ENCODE measurements at regions not wholly inside any gene's neighbourhood (a gene's known extent, or its start where the extent isn't known, plus 50 kb on each side); places are given as distances from the start of the nearest gene placed in this dataset.

- Histone ChIP-seq H3K27ac (no peak overlapping the region), H3K27me3 (no peaks in the 10 kb centered on the region), H3K4me1 (ENCODE audit: control insufficient read depth in 1 of 2, insufficient read depth in 1 of 2, low read depth in 1 of 2, low read length in 1 of 2) (no peaks in the 10 kb centered on the region), H3K36me3 (no peaks in the 10 kb centered on the region), H3K4me3 (ENCODE audit: low read depth in 1 of 2, low read length in 1 of 2) (no peak overlapping the region), H3K9me3 (no peaks in the 10 kb centered on the region)
- TF ChIP-seq CTCF (IDR thresholded peaks at IDR 0.05) = no peak
Observed at GRCh38 chr17:71477356-71477755, 643.5 kb upstream of the SOX9 start.

- Histone ChIP-seq H3K9me3 (no peaks in the 10 kb centered on the region), H3K36me3 (no peaks in the 10 kb centered on the region), H3K27me3 (no peaks in the 10 kb centered on the region), H3K27ac (no peak overlapping the region), H3K4me1 (ENCODE audit: control insufficient read depth in 1 of 2, insufficient read depth in 1 of 2, low read depth in 1 of 2, low read length in 1 of 2) (no peaks in the 10 kb centered on the region), H3K4me3 (ENCODE audit: low read depth in 1 of 2, low read length in 1 of 2) (no peak overlapping the region)
- TF ChIP-seq CTCF (IDR thresholded peaks at IDR 0.05) = no peak
Observed at GRCh38 chr17:71480099-71480498, 640.7 kb upstream of the SOX9 start.

DNA sequence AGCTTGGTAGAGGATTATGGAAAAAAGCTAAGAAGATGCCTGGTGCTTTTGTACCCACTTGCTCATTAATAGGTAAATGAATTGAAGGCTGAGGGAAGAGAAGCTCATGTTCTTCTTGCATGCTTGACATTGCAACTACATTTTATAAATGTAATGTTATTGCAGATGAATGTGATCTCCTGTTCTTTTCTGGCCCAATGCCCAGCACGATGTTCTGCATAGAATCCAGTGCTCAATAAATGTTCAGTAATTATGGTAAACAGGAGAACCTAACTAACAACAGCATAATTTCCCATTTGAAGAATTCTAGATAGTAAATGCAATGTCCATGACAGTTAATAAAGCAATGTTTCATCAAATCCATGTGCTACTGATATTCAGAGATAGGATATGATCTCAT lies 638.2 kb upstream of the SOX9 start:
- H3K4me1 ChIP-seq (ENCODE audit: control insufficient read depth in 1 of 2, insufficient read depth in 1 of 2, low read depth in 1 of 2, low read length in 1 of 2) = no peaks in the 10 kb centered on the region
- TF ChIP-seq CTCF (IDR thresholded peaks at IDR 0.05) = no peak
- H3K27me3 ChIP-seq = no peaks in the 10 kb centered on the region
- no peak overlapping the region for H3K4me3 ChIP-seq (ENCODE audit: low read depth in 1 of 2, low read length in 1 of 2)
- no peaks in the 10 kb centered on the region for H3K36me3 ChIP-seq
- no peak overlapping the region for H3K27ac ChIP-seq
- no peaks in the 10 kb centered on the region for H3K9me3 ChIP-seq

DNA sequence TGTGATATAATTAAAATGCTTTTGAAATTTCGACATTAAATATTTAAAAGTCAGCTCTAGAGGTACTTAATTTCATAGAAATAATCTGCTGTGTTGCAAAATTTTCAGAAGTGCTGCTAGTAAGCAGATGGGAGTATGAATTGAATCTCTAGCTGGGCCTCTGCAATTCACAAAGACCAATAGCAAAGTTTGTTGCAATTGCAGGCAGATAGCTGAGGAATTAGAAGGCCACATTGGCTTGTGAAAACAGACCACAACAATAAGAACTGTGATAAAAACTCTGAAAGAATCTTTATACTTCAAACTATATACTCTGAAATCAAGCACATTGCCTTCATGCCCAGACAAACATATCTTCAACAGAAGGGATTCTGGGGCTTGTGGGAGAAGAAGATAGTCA lies 636.3 kb upstream of the SOX9 start:
- Histone ChIP-seq H3K4me1 (ENCODE audit: control insufficient read depth in 1 of 2, insufficient read depth in 1 of 2, low read depth in 1 of 2, low read length in 1 of 2) (no peaks in the 10 kb centered on the region), H3K27me3 (no peaks in the 10 kb centered on the region), H3K27ac (no peak overlapping the region), H3K36me3 (no peaks in the 10 kb centered on the region), H3K9me3 (no peaks in the 10 kb centered on the region), H3K4me3 (ENCODE audit: low read depth in 1 of 2, low read length in 1 of 2) (no peak overlapping the region)
- no peak for TF ChIP-seq CTCF (IDR thresholded peaks at IDR 0.05)

GRCh38 chr17:71485426-71485825 lies 635.4 kb upstream of the SOX9 start:
- Histone ChIP-seq H3K9me3 (no peaks in the 10 kb centered on the region), H3K4me3 (ENCODE audit: low read depth in 1 of 2, low read length in 1 of 2) (no peak overlapping the region), H3K27ac (no peak overlapping the region), H3K36me3 (no peaks in the 10 kb centered on the region), H3K4me1 (ENCODE audit: control insufficient read depth in 1 of 2, insufficient read depth in 1 of 2, low read depth in 1 of 2, low read length in 1 of 2) (no peaks in the 10 kb centered on the region), H3K27me3 (no peaks in the 10 kb centered on the region)
- no peak for TF ChIP-seq CTCF (IDR thresholded peaks at IDR 0.05)

GRCh38 chr17:71486261-71486660 lies 634.6 kb upstream of the SOX9 start:
- TF ChIP-seq CTCF (IDR thresholded peaks at IDR 0.05) = no peak
- Histone ChIP-seq H3K27ac (no peak overlapping the region), H3K36me3 (no peaks in the 10 kb centered on the region), H3K4me3 (ENCODE audit: low read depth in 1 of 2, low read length in 1 of 2) (no peak overlapping the region), H3K4me1 (ENCODE audit: control insufficient read depth in 1 of 2, insufficient read depth in 1 of 2, low read depth in 1 of 2, low read length in 1 of 2) (no peaks in the 10 kb centered on the region), H3K9me3 (no peaks in the 10 kb centered on the region), H3K27me3 (no peaks in the 10 kb centered on the region)
